ENCODE measurements at regions not wholly inside any gene's neighbourhood (a gene's known extent, or its start where the extent isn't known, plus 50 kb on each side); places are given as distances from the start of the nearest gene placed in this dataset.
"Not testable (repeated sequence)": the region's sequence is repeated elsewhere in the genome, so short reads cannot be mapped to it uniquely, and the experiment has no call there.

- H3K4me1 ChIP-seq; POLR2A ChIA-PET; H3K4me2 ChIP-seq; CTCF ChIA-PET; ATAC-seq; H3K9me3 ChIP-seq; FAIRE-seq; H3K27ac ChIP-seq; DNase-seq (ENCODE audit: low read depth in 1 of 2, low spot score in 1 of 2); H3K4me3 ChIP-seq: not testable (repeated sequence)
- WGBS (ENCODE audit: missing lambda C conversion rate) = 0% methylated on average over 1 of the region's 4 CpGs
These were observed 105.5 kb downstream of the ARHGAP36 start for GRCh38 chrX:131163645-131164044.

- H3K4me1 ChIP-seq; H3K9me3 ChIP-seq; CTCF ChIA-PET; H3K27ac ChIP-seq; H3K4me3 ChIP-seq; FAIRE-seq; H3K4me2 ChIP-seq; ATAC-seq; POLR2A ChIA-PET; DNase-seq (ENCODE audit: low read depth in 1 of 2, low spot score in 1 of 2): not testable (repeated sequence)
- WGBS (ENCODE audit: missing lambda C conversion rate) = 0% methylated on average over 7 of the region's 16 CpGs
These were observed 99.5 kb downstream of the ARHGAP36 start for GRCh38 chrX:131157656-131158055.

- Histone ChIP-seq H3K4me2 (no peak overlapping the region), H3K27ac (no peak overlapping the region), H3K4me1 (no peaks in the 10 kb centered on the region), H3K9me3 (no peaks in the 10 kb centered on the region), H3K4me3 (no peak overlapping the region)
- ATAC-seq = no peak
- FAIRE-seq = no peak
- ChIA-PET CTCF (interaction anchor here (0.6 kb wide), 1 partner anchor 46 kb away, joined by 4 read pairs; no protein-coding TSS in a partner anchor), POLR2A (no interaction called here)
- WGBS (ENCODE audit: missing lambda C conversion rate) = 0% methylated on average over 3 of the region's 3 CpGs
- no peak for TF ChIP-seq MAZ (IDR thresholded peaks at IDR 0.05; ENCODE audit: borderline replicate concordance, low read depth, low read length)
- peak; percentile 59; the same call in 1 of the 2 replicates for TF ChIP-seq REST (IDR thresholded peaks at IDR 0.05)
- TF ChIP-seq CBX8 (IDR thresholded peaks at IDR 0.05) = no peak
- TF ChIP-seq RNF2 (IDR thresholded peaks at IDR 0.05; ENCODE audit: borderline replicate concordance, low read depth) = no peak
- TF ChIP-seq USF2 (IDR thresholded peaks at IDR 0.05) = no peak
- no peak for DNase-seq (ENCODE audit: low read depth in 1 of 2, low spot score in 1 of 2)
These were observed 88.6 kb downstream of the ARHGAP36 start for GRCh38 chrX:131146702-131147101.

All from A549 (cell line).